Epithelial cell of proximal tubule (primary cell): ENCODE measurements at regions not wholly inside any gene's neighbourhood (a gene's known extent, or its start where the extent isn't known, plus 50 kb on each side); places are given as distances from the start of the nearest gene placed in this dataset.

Experiments used
- DNase-seq: peaks from one replicate; pipeline ENCODE4 v3.0.0-alpha.2; 2011; ENCODE audit warnings: low read depth
- H3K4me3 ChIP-seq: 2 replicates; pipeline ENCODE4 v1.5.1; 2011; ENCODE audit warnings: low read depth, mild to moderate bottlenecking, low read length
- TF ChIP-seq, protein P1 (sequence below): conservative IDR thresholded peaks from 2 replicates; pipeline ENCODE4 v1.5.1; 2012; ENCODE audit warnings: low read depth, mild to moderate bottlenecking, low read length

DNA sequence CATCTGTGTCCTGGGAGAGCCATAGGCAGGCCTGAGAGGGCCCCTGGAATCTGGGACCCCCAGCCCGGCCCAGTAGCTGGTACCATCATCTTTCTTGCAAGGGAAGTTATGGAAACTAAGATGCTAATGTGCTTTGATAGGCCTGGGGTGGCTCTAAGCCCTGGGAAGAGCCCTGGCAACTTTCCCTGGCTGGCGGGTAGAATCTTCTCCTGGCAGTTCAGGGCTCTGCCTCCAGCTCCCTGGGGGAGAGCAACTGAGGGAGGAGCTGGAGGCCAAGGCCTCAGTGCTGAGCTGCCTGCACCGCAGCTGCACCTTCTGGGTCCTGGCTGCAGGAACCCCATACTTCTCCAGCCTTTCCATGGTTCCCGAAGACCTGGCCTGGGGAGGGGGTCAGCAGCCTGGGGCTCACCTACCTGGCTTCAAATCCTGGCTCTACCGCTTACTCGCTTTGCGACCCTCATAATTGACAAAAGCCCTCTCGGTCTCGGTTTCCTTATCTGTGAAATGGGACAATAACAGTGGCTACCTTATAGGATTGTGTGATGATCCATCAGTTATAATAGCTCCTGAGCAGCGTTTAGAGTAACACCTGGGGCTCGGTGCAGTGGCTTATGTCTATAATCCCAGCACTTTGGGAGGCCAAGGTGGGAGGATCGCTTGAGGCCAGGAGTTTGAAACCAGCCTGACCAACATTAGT lies 333.7 kb downstream of the SEC14L1 start:
- TF ChIP-seq, protein P1, sequence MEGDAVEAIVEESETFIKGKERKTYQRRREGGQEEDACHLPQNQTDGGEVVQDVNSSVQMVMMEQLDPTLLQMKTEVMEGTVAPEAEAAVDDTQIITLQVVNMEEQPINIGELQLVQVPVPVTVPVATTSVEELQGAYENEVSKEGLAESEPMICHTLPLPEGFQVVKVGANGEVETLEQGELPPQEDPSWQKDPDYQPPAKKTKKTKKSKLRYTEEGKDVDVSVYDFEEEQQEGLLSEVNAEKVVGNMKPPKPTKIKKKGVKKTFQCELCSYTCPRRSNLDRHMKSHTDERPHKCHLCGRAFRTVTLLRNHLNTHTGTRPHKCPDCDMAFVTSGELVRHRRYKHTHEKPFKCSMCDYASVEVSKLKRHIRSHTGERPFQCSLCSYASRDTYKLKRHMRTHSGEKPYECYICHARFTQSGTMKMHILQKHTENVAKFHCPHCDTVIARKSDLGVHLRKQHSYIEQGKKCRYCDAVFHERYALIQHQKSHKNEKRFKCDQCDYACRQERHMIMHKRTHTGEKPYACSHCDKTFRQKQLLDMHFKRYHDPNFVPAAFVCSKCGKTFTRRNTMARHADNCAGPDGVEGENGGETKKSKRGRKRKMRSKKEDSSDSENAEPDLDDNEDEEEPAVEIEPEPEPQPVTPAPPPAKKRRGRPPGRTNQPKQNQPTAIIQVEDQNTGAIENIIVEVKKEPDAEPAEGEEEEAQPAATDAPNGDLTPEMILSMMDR = no peak
- DNase-seq = no peak
- no peak overlapping the region for H3K4me3 ChIP-seq

DNA sequence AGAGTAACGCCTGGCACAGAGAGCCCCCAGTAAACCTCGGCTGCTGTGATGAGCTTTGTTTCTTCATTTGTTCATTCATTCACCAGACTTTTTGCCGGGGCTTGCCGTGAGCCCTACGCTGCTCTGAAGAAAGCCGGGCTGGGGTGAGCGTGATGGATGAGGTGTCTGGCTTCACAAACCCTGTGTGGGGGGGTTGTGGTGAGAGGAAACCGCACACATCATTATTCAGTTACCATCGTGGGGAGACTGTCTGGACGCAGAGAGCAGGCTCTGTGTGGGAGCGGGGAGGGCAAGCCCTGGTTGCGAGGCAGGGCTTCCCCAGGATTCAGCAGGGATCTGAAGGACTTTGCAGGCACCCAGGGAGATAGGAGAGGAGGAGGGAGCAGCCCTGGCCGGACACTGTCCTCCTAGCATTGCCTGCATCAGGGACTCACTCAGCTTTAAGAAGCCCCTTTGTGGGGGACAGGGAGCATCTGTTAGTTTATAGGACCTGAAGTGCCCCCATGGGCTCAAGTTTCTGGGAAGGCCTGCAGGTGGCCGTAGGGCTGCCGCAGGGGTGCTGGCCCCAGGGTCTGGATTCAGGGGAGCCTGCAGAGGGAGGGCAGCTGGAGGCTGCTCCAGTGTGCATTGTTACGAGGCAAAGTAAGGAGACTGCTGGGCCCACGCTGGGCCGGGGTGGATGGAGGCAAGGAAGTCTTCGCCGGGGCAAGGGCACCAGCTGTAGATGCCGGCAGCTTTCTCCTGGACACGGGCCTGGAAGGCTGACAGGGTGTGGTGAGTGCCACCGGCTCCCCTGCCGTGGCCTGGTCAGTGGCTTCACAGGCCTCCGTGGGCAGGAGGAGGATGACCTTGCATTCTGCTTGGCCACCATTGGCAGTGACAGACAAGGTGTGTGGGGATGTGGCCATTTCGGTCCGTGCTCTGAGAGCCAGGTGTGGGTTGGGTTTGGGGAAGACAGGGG lies 334.5 kb downstream of the SEC14L1 start:
- no peak overlapping the region for H3K4me3 ChIP-seq
- TF ChIP-seq, protein P1 = no peak
- no peak for DNase-seq

DNA sequence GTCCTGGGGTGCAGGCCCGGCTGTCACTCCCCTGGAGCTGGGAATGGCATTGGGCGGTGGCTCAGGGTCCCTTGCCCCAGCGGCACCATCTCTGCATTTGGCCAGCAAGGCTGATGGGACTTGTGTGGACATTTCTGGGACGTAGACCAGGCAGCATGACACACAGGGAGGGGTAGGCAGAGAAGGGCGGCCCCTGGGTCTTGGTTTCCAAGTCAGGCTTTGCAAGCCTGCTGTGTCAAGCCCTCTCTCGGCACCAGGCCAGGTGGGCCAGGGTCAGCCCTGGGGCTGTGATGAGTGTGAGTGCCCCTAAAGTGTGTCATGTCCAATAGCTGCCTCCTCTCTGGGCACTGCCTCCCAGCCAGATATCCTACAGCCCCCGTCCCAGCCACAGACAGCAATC lies 335.2 kb downstream of the SEC14L1 start:
- TF ChIP-seq, protein P1 = no peak
- H3K4me3 ChIP-seq = no peak overlapping the region
- DNase-seq = no peak

- DNase-seq = no peak
- TF ChIP-seq, protein P1 = no peak
- no peak overlapping the region for H3K4me3 ChIP-seq
Observed at GRCh38 chr17:77476498-77476897, 335.7 kb downstream of the SEC14L1 start.

DNA sequence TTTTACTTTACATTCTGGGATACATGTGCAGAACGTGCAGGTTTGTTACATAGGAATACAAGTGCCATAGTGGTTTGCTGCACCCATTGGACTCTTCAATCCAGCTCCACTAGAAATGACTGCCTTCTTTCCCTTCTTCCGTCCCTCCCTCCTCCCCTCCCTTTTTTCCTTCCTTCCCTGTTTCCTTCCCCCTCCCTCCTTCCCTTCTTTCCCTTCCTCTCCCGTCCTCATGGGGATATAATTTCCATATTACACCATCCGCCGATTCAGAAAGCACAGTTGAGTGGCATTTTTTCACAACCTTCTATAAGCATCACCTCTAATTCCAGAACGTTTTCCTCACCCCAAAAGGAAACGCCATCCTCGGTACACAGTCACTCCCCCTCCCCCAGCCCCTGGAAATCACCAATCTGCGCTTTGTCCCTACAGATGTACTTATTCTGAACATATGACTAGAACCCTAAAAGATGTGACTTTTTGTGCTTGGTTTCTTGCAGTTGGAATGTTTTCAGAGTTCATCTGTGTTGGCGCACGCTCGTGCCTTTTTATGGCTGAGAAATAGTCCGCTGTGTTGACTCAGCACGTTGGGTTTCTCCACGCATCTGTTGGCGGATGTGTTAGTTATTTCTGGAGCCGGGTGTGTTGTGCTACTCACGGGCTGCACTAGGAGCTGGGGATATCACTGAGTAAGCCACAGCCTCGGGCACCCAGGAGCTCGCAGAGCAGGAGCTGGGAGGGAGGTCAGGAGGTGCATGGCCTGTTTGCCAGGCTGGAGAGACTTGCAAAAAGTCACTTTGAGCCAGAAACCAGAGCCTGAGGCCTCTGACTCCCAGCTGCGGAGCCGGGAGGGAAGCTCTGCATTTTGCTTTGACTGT lies 336.4 kb downstream of the SEC14L1 start:
- H3K4me3 ChIP-seq = no peak overlapping the region
- DNase-seq = peak; percentile 33
- TF ChIP-seq, protein P1 = no peak

- TF ChIP-seq, protein P1 = no peak
- no peak for DNase-seq
- H3K4me3 ChIP-seq = no peak overlapping the region
Observed at GRCh38 chr17:77478281-77478680, 337.5 kb downstream of the SEC14L1 start.
